Keratinocyte (primary cell): ENCODE measurements at regions not wholly inside any gene's neighbourhood (a gene's known extent, or its start where the extent isn't known, plus 50 kb on each side); places are given as distances from the start of the nearest gene placed in this dataset.

Source experiments
- DNase-seq: peaks from one replicate; pipeline ENCODE4 v3.0.0-alpha.2; 2011; ENCODE audit warnings: low read depth, missing footprints, low spot score
- FAIRE-seq: peaks from 2 replicates; lab custom pipeline; 2011; peaks lifted over from hg19 to GRCh38; lab: Jason Lieb, UNC
- H2AFZ ChIP-seq: 2 replicates; pipeline ENCODE4 v1.6.0; 2012; ENCODE audit warnings: low read length, control low read depth, inconsistent platforms; ENCODE audit not compliant: control insufficient read depth
- H3K27ac ChIP-seq: 2 replicates; pipeline ENCODE4 v1.5.1; 2011; ENCODE audit warnings: low read length; ENCODE audit not compliant: control insufficient read depth, insufficient read depth
- H3K27me3 ChIP-seq: 3 replicates; pipeline ENCODE4 v1.6.0; 2011; ENCODE audit warnings: low read length; ENCODE audit not compliant: control insufficient read depth, insufficient read depth; ENCODE audit errors: extremely low read depth
- H3K36me3 ChIP-seq, 2 experiments: 2 replicates in 1 of 2; 3 replicates in 1 of 2; pipeline ENCODE4 v1.5.1; 2011; ENCODE audit warnings: low read length in 2 of 2, mild to moderate bottlenecking in 1 of 2; ENCODE audit not compliant: control insufficient read depth in 2 of 2, insufficient read depth in 2 of 2; ENCODE audit errors: extremely low read depth in 1 of 2
- H3K4me1 ChIP-seq: 3 replicates; pipeline ENCODE4 v1.5.1; 2011; ENCODE audit warnings: low read length; ENCODE audit not compliant: control insufficient read depth, insufficient read depth; ENCODE audit errors: extremely low read depth
- H3K4me2 ChIP-seq: 3 replicates; pipeline ENCODE4 v1.6.0; 2011; ENCODE audit warnings: low read depth, low read length; ENCODE audit not compliant: control insufficient read depth, insufficient read depth; ENCODE audit errors: extremely low read depth
- H3K4me3 ChIP-seq, 3 experiments: fragments of 200-600 bp in 1 of 3; sonication (generic) in 1 of 3; 2 replicates in 2 of 3; 3 replicates in 1 of 3; pipeline ENCODE4 v1.5.1; 2011 to 2016; ENCODE audit warnings: low read length in 3 of 3, mild to moderate bottlenecking in 3 of 3, control low read depth in 2 of 3, inconsistent platforms in 1 of 3, low read depth in 1 of 3, mixed read lengths in 1 of 3, mixed run types in 1 of 3, moderate library complexity in 1 of 3; ENCODE audit not compliant: control insufficient read depth in 2 of 3, insufficient read depth in 2 of 3; ENCODE audit errors: extremely low read depth in 1 of 3
- H3K79me2 ChIP-seq: 2 replicates; pipeline ENCODE4 v1.6.0; 2012; ENCODE audit warnings: low read length; ENCODE audit not compliant: control insufficient read depth, insufficient read depth
- H3K9ac ChIP-seq: 3 replicates; pipeline ENCODE4 v1.6.0; 2011; ENCODE audit warnings: low read length; ENCODE audit not compliant: control insufficient read depth, insufficient read depth; ENCODE audit errors: extremely low read depth
- H3K9me1 ChIP-seq: 3 replicates; pipeline ENCODE4 v1.6.0; 2011; ENCODE audit warnings: low read length; ENCODE audit not compliant: control insufficient read depth, insufficient read depth; ENCODE audit errors: extremely low read depth
- H3K9me3 ChIP-seq: 2 replicates; pipeline ENCODE4 v1.5.1; 2012; ENCODE audit warnings: low read depth, low read length; ENCODE audit not compliant: control insufficient read depth
- H4K20me1 ChIP-seq: 3 replicates; pipeline ENCODE4 v1.6.0; 2011; ENCODE audit warnings: low read length; ENCODE audit not compliant: control insufficient read depth, insufficient read depth; ENCODE audit errors: extremely low read depth
- EZH2 ChIP-seq: IDR thresholded peaks from one replicate; pipeline ENCODE4 v1.6.1; 2012; ENCODE audit warnings: inconsistent platforms, mild to moderate bottlenecking, low read length, moderate library complexity
- dilution Hi-C: fragments of 300-500 bp; cut with MboI; formaldehyde crosslinking; loops from one replicate; pipeline ENCODE4 v1.7.0; 2020; ENCODE audit warnings: low sequenced_read_pairs; ENCODE audit not compliant: extremely low pct_ligation_motif_present
- TF ChIP-seq, protein P1 (sequence below), 3 experiments: IDR thresholded peaks in 1 of 3; conservative IDR thresholded peaks in 1 of 3; optimal IDR thresholded peaks in 1 of 3; 2 replicates in 2 of 3; 3 replicates in 1 of 3; pipeline versions ENCODE3 to v1.5.1; 2011; ENCODE audit warnings: low read length in 3 of 3, mild to moderate bottlenecking in 3 of 3, moderate library complexity in 2 of 3, control low read depth in 1 of 3, inconsistent platforms in 1 of 3; ENCODE audit not compliant: insufficient read depth in 2 of 3; ENCODE audit errors: extremely low read depth in 1 of 3

DNA sequence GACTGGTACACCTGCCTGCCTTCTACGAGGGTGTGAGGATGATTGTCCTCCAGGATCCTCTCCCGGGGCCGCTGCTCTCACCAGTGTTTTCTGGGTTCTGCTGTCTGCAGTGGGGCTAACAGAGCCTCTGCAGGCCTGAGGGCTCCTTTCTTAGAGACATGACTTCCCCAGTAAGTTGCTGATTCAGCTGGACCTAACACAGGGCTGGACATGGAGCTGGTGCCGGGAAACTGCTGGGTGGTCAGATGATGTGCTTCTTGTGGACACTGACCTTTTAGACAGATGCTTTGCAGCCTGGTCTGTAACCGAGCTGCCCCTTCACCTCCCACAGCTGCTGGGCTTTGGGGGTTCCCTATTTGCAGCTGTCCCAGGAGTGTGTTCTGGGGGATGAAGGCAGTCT is 71.5 kb downstream of the FOXL1 start:
- Histone ChIP-seq H3K4me1 (no peaks in the 10 kb centered on the region), H2AFZ (no peak overlapping the region), H3K36me3 (no peaks in the 10 kb centered on the region), H4K20me1 (no peaks in the 10 kb centered on the region), H3K4me3 (no peak overlapping the region), H3K79me2 (no peaks in the 10 kb centered on the region), H3K27me3 (no peaks in the 10 kb centered on the region), H3K9ac (no peak overlapping the region), H3K9me3 (no peaks in the 10 kb centered on the region), H3K9me1 (no peaks in the 10 kb centered on the region), H3K27ac (no peak overlapping the region), H3K4me2 (no peak overlapping the region)
- dilution Hi-C loops, result no loop called here
- FAIRE-seq (no peak), DNase-seq (no peak)
- TF ChIP-seq EZH2, result no peak
- TF ChIP-seq, protein P1, sequence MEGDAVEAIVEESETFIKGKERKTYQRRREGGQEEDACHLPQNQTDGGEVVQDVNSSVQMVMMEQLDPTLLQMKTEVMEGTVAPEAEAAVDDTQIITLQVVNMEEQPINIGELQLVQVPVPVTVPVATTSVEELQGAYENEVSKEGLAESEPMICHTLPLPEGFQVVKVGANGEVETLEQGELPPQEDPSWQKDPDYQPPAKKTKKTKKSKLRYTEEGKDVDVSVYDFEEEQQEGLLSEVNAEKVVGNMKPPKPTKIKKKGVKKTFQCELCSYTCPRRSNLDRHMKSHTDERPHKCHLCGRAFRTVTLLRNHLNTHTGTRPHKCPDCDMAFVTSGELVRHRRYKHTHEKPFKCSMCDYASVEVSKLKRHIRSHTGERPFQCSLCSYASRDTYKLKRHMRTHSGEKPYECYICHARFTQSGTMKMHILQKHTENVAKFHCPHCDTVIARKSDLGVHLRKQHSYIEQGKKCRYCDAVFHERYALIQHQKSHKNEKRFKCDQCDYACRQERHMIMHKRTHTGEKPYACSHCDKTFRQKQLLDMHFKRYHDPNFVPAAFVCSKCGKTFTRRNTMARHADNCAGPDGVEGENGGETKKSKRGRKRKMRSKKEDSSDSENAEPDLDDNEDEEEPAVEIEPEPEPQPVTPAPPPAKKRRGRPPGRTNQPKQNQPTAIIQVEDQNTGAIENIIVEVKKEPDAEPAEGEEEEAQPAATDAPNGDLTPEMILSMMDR (optimal IDR thresholded peaks at IDR 0.05 in 1 of 3, IDR thresholded peaks at IDR 0.05 in 1 of 3, conservative IDR thresholded peaks at IDR 0.05 in 1 of 3; ENCODE audit: extremely low read depth in 1 of 3, insufficient read depth in 2 of 3, low read length in 3 of 3), result no peak

DNA sequence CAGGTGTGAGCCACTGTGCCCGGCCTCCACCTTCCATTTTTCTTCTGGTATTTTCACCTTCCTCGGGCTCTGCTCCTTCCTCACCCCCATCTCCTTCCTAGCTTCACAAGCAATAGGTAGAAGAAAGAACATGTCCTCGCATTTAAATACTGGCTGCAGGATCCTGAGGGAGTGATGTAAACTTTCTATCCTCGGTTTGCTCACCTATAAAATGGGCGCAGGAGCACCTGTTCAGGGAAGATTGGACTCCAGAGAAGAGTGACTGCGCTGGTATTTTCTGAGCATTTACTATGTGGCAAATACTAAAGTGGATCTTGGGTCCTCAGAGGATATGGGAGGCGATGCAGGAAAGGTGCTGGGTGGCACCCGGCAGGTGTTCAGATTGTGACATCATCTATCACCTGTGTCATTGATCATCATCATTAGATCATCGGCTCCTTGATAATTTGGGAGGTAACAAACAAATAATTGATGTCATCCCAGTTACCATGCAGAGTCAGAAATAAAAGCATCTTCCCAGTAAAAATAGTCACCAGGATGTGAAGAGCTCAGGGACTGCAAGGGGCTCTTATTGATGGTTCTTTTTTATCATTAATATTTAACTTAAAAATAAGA is 72.8 kb downstream of the FOXL1 start:
- no peak overlapping the region for H3K9ac ChIP-seq
- no peak overlapping the region for H2AFZ ChIP-seq
- H3K79me2 ChIP-seq, result no peaks in the 10 kb centered on the region
- H3K9me1 ChIP-seq, result no peaks in the 10 kb centered on the region
- DNase-seq (no peak), FAIRE-seq (no peak)
- dilution Hi-C loops, result no loop called here
- TF ChIP-seq, protein P1 (optimal IDR thresholded peaks at IDR 0.05 in 1 of 3, IDR thresholded peaks at IDR 0.05 in 1 of 3, conservative IDR thresholded peaks at IDR 0.05 in 1 of 3; ENCODE audit: extremely low read depth in 1 of 3, insufficient read depth in 2 of 3, low read length in 3 of 3), result no peak
- no peak for TF ChIP-seq EZH2
- H3K36me3 ChIP-seq, result no peaks in the 10 kb centered on the region
- H3K4me2 ChIP-seq, result no peak overlapping the region
- no peaks in the 10 kb centered on the region for H4K20me1 ChIP-seq
- H3K4me1 ChIP-seq, result no peaks in the 10 kb centered on the region
- H3K9me3 ChIP-seq, result no peaks in the 10 kb centered on the region
- no peaks in the 10 kb centered on the region for H3K27me3 ChIP-seq
- H3K4me3 ChIP-seq, result no peak overlapping the region
- no peak overlapping the region for H3K27ac ChIP-seq
